CD4-positive, CD25-positive, alpha-beta regulatory T cell (primary cell): ENCODE measurements at regions not wholly inside any gene's neighbourhood (a gene's known extent, or its start where the extent isn't known, plus 50 kb on each side); places are given as distances from the start of the nearest gene placed in this dataset.

Experiments
- ATAC-seq, 2 donors: fragments of 150-1000 bp; cut with Tn5 transposase; one replicate each; pipeline ENCODE4 v1.10.0; 2021; ENCODE audit warnings: low read depth in 2 of 2, moderate number of reproducible peaks in 2 of 2, moderate library complexity in 1 of 2
- DNase-seq, 3 donors: peaks; one replicate each; pipeline versions ENCODE4 v3.0.0 to v3.0.0-alpha.2; 2012 to 2022; ENCODE audit warnings: mixed read lengths in 1 of 3
- H3K27ac ChIP-seq: one replicate; pipeline ENCODE4 v1.7.0; 2013; ENCODE audit warnings: mild to moderate bottlenecking, low read length; ENCODE audit not compliant: insufficient read depth, poor library complexity, severe bottlenecking
- H3K27me3 ChIP-seq: one replicate; pipeline ENCODE4 v1.7.0; 2013; ENCODE audit warnings: low read length; ENCODE audit not compliant: control insufficient read depth, insufficient read depth
- H3K36me3 ChIP-seq: one replicate; pipeline ENCODE4 v1.7.0; 2013; ENCODE audit warnings: mild to moderate bottlenecking, low read length, moderate library complexity; ENCODE audit not compliant: control insufficient read depth, insufficient read depth
- H3K4me1 ChIP-seq: 2 replicates; pipeline ENCODE4 v1.7.0; 2013; ENCODE audit warnings: mild to moderate bottlenecking, low read length; ENCODE audit not compliant: insufficient read depth, control insufficient read depth, poor library complexity, severe bottlenecking
- H3K4me3 ChIP-seq: one replicate; pipeline ENCODE4 v1.7.0; 2013; ENCODE audit warnings: low read depth, mild to moderate bottlenecking, low read length, moderate library complexity
- H3K9me3 ChIP-seq, 2 experiments: 1 replicate in 1 of 2; 2 replicates in 1 of 2; pipeline ENCODE4 v1.7.0; 2013; ENCODE audit warnings: low read length in 2 of 2, mild to moderate bottlenecking in 1 of 2, moderate library complexity in 1 of 2; ENCODE audit not compliant: control insufficient read depth in 2 of 2
- H3K27ac Mint-ChIP-seq, 3 donors: one replicate each; pipeline ENCODE4 v1.8.0; 2020 to 2022; ENCODE audit warnings: mild to moderate bottlenecking in 3 of 3, mixed read lengths in 3 of 3, moderate library complexity in 2 of 3
- H3K27me3 Mint-ChIP-seq: one replicate; pipeline ENCODE4 v1.8.0; 2022; ENCODE audit warnings: mild to moderate bottlenecking, mixed read lengths
- H3K36me3 Mint-ChIP-seq: one replicate; pipeline ENCODE4 v1.8.0; 2020; ENCODE audit warnings: mixed read lengths
- H3K4me1 Mint-ChIP-seq, 4 donors: one replicate each; pipeline ENCODE4 v1.8.0; 2020 to 2022; ENCODE audit warnings: mixed read lengths in 4 of 4, mild to moderate bottlenecking in 1 of 4
- H3K4me3 Mint-ChIP-seq, 4 donors: one replicate each; pipeline ENCODE4 v1.8.0; 2020 to 2022; ENCODE audit warnings: mild to moderate bottlenecking in 4 of 4, mixed read lengths in 4 of 4, moderate library complexity in 3 of 4
- H3K9me3 Mint-ChIP-seq, 7 donors: one replicate each; pipeline ENCODE4 v1.8.0; 2020 to 2022; ENCODE audit warnings: mixed read lengths in 7 of 7, mild to moderate bottlenecking in 3 of 7, moderate library complexity in 2 of 7

DNA sequence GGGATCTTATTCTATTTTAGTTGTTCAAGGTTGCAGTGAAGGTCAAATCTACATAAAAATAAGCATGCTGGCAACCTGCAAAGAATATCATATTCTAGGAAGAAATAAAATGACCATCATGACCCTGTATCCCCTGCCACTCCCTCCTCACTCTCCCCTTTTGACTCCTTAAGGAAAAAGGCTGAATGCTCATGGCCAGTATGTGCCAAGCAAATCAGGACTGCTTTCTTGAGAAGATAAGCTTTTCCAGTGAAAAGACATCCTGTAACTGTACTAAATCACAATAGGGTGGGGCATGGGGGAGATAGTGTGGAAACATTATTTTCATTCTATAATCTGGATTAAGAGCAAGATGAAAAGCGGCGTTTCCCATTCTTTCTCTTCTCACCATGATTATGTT is 100.6 kb upstream of the LIFR start:
- peaks cover 25% of the 10 kb centered on the region for H3K27me3 Mint-ChIP-seq
- H3K36me3 Mint-ChIP-seq = no peaks in the 10 kb centered on the region
- Histone ChIP-seq H3K9me3 (no peaks in the 10 kb centered on the region), H3K4me1 (no peaks in the 10 kb centered on the region), H3K27ac (no peak overlapping the region), H3K36me3 (no peaks in the 10 kb centered on the region), H3K27me3 (no peaks in the 10 kb centered on the region), H3K4me3 (no peak overlapping the region)
- H3K9me3 Mint-ChIP-seq = peaks cover 0 to 1% (median 0%) of the 10 kb centered on the region in 7 donors
- no peaks in the 10 kb centered on the region for H3K4me1 Mint-ChIP-seq
- ATAC-seq (no peak), DNase-seq (no peak)
- no peak overlapping the region for H3K27ac Mint-ChIP-seq
- no peak overlapping the region for H3K4me3 Mint-ChIP-seq

DNA sequence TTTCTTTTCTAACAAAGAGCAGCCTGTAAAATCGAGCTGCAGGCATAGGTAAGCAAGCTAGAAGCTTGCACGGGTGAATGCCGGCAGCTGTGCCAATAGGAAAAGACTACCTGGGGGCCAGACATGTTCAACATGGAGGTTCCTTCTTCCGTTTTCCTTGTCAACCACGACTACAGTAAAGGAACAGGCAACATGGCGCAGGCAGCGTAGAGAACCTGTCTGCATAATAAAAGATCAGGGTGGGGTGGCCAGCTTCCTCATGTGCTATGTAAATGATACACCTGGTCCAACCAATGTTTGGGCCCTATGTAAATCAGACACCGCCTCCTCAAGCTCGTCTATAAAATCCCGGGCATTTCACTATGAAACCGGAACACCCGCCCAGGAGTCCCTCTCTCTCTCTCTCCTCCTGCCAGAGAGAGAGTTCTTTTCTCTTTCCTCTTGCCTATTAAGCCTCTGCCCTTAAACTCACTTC is 103.8 kb upstream of the LIFR start:
- H3K4me3 Mint-ChIP-seq = no peak overlapping the region
- H3K4me3 ChIP-seq = no peak overlapping the region
- H3K27me3 ChIP-seq = no peaks in the 10 kb centered on the region
- no peaks in the 10 kb centered on the region for H3K4me1 ChIP-seq
- no peaks in the 10 kb centered on the region for H3K36me3 Mint-ChIP-seq
- H3K27ac ChIP-seq = no peak overlapping the region
- no peaks in the 10 kb centered on the region for H3K36me3 ChIP-seq
- ATAC-seq (no peak), DNase-seq (no peak)
- H3K9me3 ChIP-seq = no peaks in the 10 kb centered on the region
- H3K4me1 Mint-ChIP-seq = no peaks in the 10 kb centered on the region
- H3K27me3 Mint-ChIP-seq = peaks cover 23% of the 10 kb centered on the region
- no peak overlapping the region for H3K27ac Mint-ChIP-seq
- peaks cover 0 to 1% (median 0%) of the 10 kb centered on the region in 7 donors for H3K9me3 Mint-ChIP-seq

DNA sequence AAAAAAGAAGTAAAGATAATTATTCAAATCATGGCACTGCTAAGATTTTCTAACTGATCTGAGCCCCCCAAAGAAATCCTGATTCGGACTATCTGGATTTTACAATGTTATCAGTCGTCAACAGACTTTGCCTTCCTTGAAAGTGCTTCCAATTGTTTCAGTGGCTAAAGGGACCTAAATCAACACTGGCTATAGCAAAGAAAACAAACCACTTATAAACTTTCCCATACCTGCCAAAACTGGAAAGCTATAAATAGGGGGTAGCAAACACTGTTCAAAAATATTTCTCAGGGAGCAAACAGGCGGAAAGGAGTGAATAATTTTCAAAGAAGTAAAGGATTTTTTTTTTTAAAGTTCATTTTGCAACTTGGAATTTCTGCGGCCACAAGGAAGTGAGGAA is 105.6 kb upstream of the LIFR start:
- H3K4me3 ChIP-seq = no peak overlapping the region
- no peak for ATAC-seq
- DNase-seq = no peak
- Mint-ChIP-seq H3K4me3 (no peak overlapping the region), H3K27me3 (peaks cover 25% of the 10 kb centered on the region), H3K4me1 (no peaks in the 10 kb centered on the region), H3K9me3 (peaks cover 0 to 1% (median 0%) of the 10 kb centered on the region in 7 donors), H3K27ac (no peak overlapping the region), H3K36me3 (no peaks in the 10 kb centered on the region)
- H3K4me1 ChIP-seq = no peaks in the 10 kb centered on the region
- H3K27me3 ChIP-seq = no peaks in the 10 kb centered on the region
- H3K36me3 ChIP-seq = no peaks in the 10 kb centered on the region
- no peaks in the 10 kb centered on the region for H3K9me3 ChIP-seq
- no peak overlapping the region for H3K27ac ChIP-seq

DNA sequence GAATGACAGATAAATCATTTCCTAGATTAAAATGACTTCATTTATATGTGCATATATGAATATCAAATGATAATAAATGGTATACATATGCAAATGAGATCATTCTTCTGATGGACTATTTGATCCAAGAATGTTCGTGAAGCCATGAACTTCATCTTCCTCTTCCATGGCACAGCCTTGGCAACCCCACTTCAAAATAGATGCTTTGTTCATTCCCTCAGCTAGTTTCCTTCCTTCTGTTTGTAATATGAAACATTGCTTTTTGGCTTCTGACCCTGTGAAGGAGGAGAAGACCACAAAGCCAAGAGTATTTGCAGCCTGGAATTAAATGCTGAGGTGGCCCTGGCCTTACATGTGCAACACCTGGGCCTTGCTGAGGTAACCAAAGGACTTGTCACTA is 106.8 kb upstream of the LIFR start:
- no peak overlapping the region for H3K4me3 Mint-ChIP-seq
- peaks cover 0 to 1% (median 0%) of the 10 kb centered on the region in 7 donors for H3K9me3 Mint-ChIP-seq
- no peak overlapping the region for H3K27ac Mint-ChIP-seq
- Histone ChIP-seq H3K27me3 (no peaks in the 10 kb centered on the region), H3K27ac (no peak overlapping the region), H3K9me3 (no peaks in the 10 kb centered on the region), H3K36me3 (no peaks in the 10 kb centered on the region), H3K4me3 (no peak overlapping the region), H3K4me1 (no peaks in the 10 kb centered on the region)
- DNase-seq = no peak
- ATAC-seq = no peak
- peaks cover 19% of the 10 kb centered on the region for H3K27me3 Mint-ChIP-seq
- H3K36me3 Mint-ChIP-seq = no peaks in the 10 kb centered on the region
- no peaks in the 10 kb centered on the region for H3K4me1 Mint-ChIP-seq

DNA sequence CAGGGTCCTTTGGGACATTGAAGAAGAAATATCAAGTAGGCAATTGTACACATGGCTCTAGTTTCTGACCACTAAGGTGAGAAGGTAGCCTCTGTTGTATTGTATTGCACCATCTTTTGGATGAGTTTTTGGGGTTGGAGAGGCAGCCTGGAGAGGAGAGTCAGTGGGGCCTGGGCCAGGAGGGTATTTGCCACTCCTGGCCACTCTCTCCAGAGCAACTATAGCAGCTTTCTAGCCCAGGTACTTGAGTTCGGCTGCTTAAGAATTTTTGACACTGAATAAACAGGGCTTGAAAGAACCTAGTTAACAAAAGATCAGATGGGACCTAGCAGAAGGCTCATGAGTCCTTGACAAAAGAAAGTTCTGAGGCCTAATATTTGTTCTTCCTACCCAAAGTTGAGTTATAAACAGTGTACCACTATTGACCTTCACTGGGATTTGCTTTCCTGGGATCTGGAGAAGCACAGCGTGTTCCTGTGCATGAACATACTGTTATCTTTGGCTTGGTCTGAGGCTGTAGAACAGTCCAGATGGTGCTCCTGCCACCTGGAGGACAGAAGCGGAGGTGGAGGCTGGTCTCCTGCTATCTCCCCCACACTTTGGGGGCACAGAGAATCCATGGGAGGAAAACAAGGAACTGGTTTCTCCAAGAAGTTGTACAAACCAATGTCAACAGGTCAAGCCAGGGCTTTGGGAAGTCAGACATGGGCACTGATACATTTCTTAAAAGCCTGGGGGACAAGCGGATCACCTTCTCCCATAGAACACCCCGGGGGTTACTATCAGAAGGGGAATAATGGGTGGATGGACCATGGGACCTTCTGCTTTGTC is 110.4 kb upstream of the LIFR start:
- H3K36me3 Mint-ChIP-seq = no peaks in the 10 kb centered on the region
- Histone ChIP-seq H3K27ac (no peak overlapping the region), H3K36me3 (no peaks in the 10 kb centered on the region), H3K9me3 (no peaks in the 10 kb centered on the region), H3K4me3 (no peak overlapping the region), H3K4me1 (no peaks in the 10 kb centered on the region), H3K27me3 (no peaks in the 10 kb centered on the region)
- H3K27me3 Mint-ChIP-seq = peaks cover 4% of the 10 kb centered on the region
- H3K4me1 Mint-ChIP-seq = no peaks in the 10 kb centered on the region
- H3K9me3 Mint-ChIP-seq = peaks cover 0 to 2% (median 0%) of the 10 kb centered on the region in 7 donors
- no peak overlapping the region for H3K27ac Mint-ChIP-seq
- ATAC-seq = no peak
- DNase-seq = no peak
- H3K4me3 Mint-ChIP-seq = no peak overlapping the region

DNA sequence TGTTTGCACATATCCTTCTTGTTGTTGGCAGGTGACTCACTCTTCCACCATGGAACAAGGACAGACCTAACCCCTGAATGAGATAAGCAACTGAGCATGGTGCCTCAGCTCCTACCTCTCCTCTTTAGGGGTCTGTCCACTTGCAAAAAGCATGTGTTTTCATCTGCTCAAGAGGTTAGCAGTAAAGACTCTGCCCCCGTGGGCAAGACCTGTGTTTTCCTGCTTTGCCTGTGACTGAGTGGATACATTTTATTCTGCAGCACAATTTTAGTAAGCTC is 111.0 kb upstream of the LIFR start:
- no peaks in the 10 kb centered on the region for H3K9me3 ChIP-seq
- no peak for ATAC-seq
- Mint-ChIP-seq H3K4me3 (no peak overlapping the region), H3K9me3 (peaks cover 0 to 2% (median 0%) of the 10 kb centered on the region in 7 donors), H3K27me3 (peaks cover 4% of the 10 kb centered on the region), H3K27ac (no peak overlapping the region), H3K36me3 (no peaks in the 10 kb centered on the region), H3K4me1 (no peaks in the 10 kb centered on the region)
- no peaks in the 10 kb centered on the region for H3K36me3 ChIP-seq
- DNase-seq = no peak
- no peak overlapping the region for H3K4me3 ChIP-seq
- H3K27me3 ChIP-seq = no peaks in the 10 kb centered on the region
- no peaks in the 10 kb centered on the region for H3K4me1 ChIP-seq
- no peak overlapping the region for H3K27ac ChIP-seq

DNA sequence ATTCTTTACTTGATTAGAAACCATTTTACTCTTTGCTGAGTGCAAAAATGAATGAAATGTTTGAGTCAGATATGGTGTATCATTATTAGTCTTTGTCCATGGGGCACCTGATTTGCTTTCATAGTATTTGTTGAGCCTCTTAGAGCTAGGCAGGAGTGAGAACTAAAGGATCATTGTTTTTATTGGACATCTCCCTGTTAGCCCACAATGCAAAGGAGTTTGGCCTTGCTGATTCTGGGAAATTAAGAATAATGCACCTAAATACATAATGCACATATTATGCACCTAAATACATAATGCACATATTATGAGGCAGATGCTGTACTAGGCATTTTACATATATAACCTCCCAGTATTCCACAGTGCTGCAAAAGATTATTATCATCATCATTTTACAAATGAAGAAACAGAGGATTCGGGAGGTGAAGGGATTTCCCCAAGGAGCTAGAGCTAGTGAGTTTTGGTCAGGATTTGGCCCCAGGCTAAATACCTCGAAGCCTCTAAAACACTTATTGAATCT is 113.0 kb upstream of the LIFR start:
- H3K9me3 ChIP-seq = no peaks in the 10 kb centered on the region
- ATAC-seq = no peak
- no peaks in the 10 kb centered on the region for H3K36me3 ChIP-seq
- Mint-ChIP-seq H3K4me3 (no peak overlapping the region), H3K27me3 (peaks cover 4% of the 10 kb centered on the region), H3K36me3 (no peaks in the 10 kb centered on the region), H3K27ac (no peak overlapping the region), H3K4me1 (no peaks in the 10 kb centered on the region), H3K9me3 (peaks cover 0 to 3% (median 1%) of the 10 kb centered on the region in 7 donors)
- H3K4me3 ChIP-seq = no peak overlapping the region
- H3K27ac ChIP-seq = no peak overlapping the region
- DNase-seq = no peak
- H3K4me1 ChIP-seq = no peaks in the 10 kb centered on the region
- H3K27me3 ChIP-seq = peaks cover 2% of the 10 kb centered on the region

DNA sequence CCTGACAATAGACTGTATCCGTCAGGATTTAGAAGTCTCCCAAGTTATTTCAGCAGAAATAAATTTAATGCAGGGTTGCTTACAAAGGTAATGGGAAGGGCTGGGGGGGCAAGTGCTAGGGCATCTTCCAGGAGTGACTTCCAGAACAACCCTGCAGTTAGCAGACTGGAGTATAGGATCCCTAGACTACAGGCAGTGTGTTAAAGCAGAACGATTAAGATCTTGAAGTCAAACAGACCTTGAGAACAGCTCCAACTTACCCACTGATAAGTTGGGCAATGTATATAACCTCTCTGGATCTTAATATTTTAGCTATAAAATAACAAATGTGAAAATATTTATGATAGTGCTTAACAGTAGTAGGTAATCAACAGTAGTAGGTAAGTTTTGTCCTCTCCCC is 113.6 kb upstream of the LIFR start:
- Mint-ChIP-seq H3K4me1 (no peaks in the 10 kb centered on the region), H3K9me3 (peaks cover 0 to 3% (median 1%) of the 10 kb centered on the region in 7 donors), H3K27me3 (peaks cover 4% of the 10 kb centered on the region), H3K4me3 (no peak overlapping the region), H3K36me3 (no peaks in the 10 kb centered on the region), H3K27ac (no peak overlapping the region)
- Histone ChIP-seq H3K4me3 (no peak overlapping the region), H3K4me1 (no peaks in the 10 kb centered on the region), H3K36me3 (no peaks in the 10 kb centered on the region), H3K27ac (no peak overlapping the region), H3K27me3 (peaks cover 2% of the 10 kb centered on the region), H3K9me3 (no peaks in the 10 kb centered on the region)
- ATAC-seq = no peak
- DNase-seq = no peak
